ENCODE measurements at regions not wholly inside any gene's neighbourhood (a gene's known extent, or its start where the extent isn't known, plus 50 kb on each side); places are given as distances from the start of the nearest gene placed in this dataset.
"Not testable (repeated sequence)": the region's sequence is repeated elsewhere in the genome, so short reads cannot be mapped to it uniquely, and the experiment has no call there.

DNA sequence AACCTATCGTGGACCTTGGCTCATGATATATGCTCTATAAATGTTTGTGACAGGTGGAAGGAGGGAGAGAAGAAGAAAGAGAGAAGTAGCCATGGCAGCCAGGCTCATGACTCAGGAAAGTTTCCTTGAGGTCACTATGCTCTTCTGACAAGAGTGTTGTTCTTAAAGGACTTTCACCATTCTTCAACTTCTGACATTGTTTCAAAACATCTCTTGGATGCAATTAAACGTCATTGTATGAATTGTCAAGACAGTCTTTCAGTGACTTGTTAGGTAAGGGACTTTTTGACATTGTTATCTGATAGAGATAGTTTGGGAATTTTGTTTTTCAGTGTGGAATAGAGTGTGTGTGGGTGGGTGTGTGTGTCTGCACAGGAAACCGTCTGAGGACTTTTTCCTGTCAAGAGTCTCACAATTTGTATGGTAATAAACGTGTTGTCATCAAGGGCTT is 617.0 kb downstream of the MID1IP1 start:
- ATAC-seq, result no peak

DNA sequence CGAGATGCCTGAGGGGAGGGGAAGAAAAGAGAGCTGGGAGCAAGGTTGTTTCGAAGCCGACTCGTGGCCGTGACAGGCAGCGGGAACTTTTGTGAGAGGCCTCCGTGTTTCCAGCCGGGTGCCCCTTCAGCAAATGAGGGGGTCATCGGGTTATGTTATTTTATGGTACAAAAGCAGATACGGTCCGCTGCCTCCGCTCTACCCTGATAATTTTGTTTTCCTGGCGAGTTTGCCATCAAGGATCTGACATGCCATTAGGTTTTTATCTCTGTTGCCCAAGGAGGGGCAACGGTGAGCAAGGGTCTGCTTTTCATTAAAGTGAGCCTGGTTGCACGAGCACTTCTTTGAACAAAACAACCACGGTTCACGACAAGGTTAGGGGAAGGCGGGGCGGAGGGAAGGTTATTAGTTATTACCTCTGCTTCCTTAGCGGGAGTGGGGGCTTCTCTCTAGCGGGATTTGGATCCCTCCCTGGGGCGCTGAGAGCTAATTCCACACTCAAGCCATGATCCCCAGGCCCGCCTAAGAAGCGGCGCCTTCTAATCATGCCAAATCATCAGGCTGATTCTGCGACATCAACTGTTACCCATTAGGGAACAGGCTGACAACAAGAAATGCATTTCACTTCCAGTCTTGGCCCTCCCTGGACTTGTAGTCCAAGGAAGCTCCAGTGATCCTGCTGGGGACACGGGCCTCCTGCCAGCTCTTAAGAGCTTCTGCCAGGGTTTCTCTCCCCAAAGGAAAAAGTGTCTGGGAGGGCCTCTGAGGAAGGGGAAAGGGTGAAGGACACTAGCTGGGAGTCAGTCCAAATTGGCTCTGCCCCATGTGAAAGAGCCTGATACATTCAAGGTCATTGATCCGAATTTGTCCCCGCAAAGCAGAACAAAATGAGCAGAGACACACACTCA is 617.7 kb downstream of the MID1IP1 start:
- no peak for ATAC-seq

DNA sequence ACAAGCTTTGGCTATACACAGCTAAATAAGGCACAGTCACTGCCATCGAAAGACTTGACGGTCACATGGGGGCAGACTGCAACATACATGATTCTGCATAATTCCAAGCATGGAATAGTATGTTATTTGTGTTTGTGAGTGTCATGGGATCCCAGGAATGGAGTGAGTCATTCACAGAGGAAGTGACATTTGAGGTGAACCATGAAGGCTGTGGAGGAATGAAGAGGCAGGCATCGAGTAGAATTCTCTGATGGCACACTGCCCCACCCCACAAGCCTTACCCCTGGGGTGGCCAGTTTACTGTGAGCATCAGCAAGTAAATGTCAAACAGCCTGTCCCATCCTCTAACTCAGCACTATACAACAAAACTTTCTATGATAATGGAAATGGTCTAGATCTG is 619.7 kb downstream of the MID1IP1 start:
- ATAC-seq, result no peak

DNA sequence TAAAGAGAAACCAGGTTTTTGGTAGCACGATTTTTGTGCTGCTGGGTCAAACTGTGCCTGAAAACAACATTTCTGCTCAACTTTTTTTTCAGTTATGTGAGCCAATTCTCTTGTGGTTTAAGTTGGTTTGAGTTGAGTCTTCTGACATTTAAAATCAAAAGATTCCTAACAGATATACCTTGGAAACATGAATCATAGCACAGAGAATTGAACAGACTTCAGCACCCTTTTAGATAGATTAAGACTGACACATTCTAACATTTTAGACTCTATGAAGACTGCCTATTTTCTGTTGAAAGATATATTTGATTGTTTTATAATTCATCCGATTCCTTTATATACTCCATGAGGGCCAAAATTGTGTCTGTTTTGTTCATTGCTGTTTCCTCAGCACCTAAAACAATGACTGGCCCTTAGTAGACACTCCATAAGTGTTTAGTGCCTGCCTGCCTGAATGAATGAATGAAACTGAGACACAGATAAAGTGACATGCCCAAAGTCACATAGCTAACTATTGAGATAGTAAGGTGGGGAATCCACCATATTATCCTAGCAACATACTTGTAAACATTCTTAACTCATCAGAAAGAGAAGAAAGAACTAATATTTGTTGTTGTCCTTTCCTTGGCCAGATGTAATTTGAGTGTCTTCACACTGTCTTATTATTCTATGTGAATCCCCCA is 624.0 kb downstream of the MID1IP1 start:
- ATAC-seq, result no peak

DNA sequence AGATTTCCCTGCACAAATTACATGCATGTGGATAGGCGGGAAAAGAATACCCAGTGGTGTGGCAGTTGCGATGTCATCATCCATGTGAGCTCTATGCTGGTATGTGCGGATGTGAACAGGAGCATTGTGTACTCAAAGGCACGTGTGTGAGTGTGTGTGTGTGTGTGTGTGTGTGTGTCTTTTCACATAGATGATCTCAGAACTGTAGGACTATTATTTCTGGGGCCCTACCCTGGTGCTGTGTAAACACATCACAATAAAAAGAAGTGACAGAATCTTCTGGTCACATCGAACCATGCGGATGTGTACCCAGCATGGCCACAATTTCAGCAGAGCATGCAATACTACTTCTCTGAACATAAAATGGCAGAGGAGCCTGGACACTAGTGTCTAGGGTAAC is 624.8 kb downstream of the MID1IP1 start:
- ATAC-seq, result no peak

DNA sequence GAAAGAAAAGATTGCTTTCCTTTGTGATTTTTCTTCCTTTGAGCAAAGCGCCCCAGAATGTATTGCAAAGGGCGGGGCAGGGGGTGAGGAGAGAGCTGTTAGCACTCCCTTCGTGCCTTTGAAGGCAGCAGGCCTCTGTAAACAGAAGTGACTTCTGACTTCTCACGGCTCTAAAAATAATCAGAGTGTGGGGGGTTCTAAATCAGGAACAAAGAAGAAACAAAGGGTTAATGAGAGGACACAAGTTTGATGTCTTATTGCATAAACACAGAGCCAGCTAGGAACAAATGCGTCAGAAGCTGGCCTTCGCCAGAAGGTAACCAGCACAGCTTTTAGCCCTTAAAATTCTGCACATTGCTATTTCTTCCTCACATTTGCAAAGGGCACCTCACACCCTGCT is 626.2 kb downstream of the MID1IP1 start:
- no peak for ATAC-seq

DNA sequence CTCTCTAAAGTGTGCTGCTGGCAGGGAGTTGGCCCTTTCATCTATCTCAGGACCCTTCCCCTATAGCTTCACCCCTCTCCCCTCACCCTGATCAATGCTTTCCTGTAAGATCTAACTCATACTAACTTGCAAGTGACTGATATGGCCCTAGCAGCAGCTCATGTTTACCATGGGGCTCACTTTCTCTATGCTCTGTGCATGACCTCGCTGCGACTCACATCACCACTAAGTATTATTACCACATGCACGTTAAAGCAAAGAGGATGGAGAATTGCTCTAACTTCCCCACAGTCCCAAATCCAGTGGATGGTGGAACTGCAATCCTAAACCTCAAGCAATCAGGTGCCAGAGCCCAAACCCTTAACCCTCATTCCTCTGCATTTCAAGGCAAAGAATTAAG is 626.6 kb downstream of the MID1IP1 start:
- ATAC-seq, result no peak

DNA sequence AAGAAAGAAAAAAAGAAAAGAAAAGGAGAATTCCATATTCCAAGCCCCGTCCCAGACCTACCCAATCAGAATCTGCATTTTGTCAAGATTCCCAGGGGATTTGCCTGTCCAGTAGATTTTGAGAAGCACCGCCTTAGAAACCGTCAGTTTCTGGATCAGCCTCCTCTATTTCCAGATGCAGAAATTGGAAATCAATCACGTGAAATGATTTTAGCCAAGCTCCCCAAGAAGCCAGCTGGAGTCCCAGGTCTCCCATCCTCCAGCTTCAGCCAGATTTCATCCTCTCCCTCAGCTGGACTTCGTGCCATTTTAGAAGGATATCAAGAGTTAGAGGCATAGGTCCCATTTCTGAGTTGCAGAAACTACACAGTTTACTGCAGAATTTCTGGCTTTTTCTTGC is 629.3 kb downstream of the MID1IP1 start:
- no peak for ATAC-seq

DNA sequence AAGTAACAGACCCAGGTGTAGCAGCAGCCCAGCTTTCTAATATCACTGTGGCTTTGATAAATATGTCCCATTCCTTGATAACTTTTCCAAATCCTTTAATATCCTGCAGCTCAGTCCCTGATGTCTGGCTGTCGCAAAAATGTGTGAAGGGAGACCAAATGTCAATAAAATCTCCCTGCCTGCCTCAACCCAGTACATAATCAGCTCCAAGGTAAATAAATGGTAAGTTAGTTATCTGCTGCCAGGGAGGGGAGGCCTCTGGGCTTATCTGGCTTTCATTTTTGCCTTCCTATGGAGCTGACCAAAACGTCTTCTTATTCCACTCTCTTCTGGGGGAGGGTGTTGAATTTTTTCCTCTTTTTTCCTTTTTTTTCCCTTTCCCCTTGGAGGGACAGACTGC is 630.6 kb downstream of the MID1IP1 start:
- ATAC-seq, result no peak

DNA sequence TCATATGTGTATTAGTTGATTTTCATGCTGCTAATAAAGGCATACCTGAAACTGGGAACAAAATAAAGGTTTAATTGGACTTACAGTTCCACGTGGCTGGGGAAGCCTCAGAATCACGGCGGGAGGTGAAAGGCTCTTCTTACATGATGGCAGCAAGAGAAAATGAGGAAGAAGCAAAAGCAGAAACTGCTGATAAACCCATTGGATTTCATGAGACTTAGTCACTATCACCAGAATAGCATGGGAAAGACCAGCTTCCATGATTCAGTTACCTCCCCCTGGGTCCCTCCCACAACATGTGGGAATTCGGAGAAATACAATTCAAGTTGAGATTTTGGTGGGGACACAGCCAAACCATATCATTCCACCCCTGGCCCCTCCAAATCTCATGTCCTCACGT is 633.4 kb downstream of the MID1IP1 start:
- ATAC-seq, result not testable (repeated sequence)

DNA sequence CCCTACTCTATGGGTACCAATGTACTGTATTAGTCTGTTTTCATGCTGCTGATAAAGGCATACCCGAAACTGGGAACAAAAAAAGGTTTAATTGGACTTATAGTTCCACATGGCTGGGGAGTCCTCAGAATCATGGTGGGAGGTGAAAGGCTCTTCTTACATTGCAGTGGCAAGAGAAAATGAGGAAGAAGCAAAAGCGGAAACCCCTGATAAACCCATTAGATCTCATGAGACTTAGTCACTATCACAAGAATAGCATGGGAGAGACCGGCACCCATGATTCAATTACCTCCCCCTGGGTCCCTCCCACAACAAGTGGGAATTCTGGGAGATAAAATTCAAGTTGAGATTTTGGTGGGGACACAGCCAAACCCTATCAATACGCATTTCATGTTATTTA is 635.3 kb downstream of the MID1IP1 start:
- not testable (repeated sequence) for ATAC-seq

DNA sequence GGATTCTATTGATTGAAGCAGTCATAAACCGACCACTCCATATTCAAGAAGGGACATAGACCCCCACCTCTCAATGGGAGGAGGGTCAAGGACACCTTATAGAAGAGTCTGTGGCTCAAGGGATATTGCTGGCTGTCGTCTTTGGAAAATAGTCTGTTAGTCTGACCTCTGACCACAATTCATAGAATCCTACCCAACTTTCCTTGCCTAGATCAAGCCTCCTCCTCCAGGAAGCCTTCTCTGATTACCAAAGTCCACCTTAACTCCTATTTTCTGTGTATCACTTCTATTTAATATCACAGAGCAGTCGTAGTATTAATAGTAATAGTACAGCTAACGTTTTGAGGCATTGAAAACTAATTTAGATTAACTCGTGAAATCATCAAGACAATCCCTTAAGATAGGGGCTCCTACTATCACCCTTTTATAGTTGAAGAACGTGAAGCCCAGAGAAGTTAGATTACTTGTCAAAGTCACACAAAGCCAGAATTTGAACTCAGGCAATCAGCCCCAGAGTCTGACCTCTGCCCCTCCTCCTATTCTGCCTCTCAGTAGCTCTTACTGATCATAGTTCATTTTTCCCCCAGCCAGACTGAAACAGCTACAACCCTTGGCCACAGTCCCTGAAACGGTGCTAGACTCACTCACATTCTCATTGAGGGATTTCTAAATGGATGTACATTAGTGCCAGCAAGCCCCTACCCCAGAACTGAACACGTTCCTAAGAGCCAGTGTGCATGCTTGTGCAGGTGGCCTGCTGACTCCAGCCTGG is 636.6 kb downstream of the MID1IP1 start:
- no peak for ATAC-seq

DNA sequence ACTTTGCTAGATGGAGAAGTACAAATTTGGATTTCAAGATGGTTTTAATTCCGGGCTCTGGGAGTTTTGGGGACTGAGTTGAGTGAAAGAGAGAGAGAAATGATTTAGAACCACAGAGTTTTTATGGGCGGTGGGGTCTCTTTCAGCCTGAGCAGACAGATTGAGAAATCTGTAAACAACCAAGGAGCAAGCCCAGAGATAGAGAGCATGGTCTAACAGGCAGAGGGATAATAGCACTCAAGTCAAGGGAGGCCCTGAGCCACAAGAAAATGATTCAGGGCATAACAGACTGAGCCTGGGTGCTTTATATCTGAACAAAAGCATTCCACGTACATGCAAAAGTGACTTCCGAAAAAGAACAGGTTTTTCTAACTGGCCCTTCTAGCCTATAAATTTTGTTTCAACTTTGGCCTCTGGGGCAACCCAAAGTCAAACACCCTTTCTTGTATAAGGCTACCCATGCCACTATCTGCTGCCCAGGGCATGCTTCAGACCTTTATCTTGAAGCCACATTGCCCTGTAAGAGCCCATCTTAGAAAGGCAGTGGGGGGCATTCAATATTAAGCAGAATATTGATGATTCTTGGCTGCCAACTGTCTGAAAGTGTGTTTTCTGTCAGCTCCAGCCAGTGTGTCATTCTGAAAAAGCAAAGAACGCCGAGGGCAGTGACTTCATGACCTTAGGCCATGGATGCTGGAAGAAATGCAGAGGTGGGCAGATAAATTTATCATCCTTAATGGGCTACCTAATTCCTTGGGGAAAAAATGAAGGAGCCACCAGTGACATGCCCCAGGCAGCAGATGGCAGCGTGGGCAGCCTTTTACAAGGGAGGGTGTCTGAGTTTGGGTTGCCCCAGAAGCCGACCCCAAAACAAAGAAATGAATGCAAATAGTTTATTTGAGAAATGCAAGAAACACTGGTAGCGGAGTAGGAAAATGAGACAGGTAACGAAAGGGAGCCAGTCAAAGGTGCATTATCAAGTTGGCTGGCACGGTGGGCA is 637.6 kb downstream of the MID1IP1 start:
- no peak for ATAC-seq

DNA sequence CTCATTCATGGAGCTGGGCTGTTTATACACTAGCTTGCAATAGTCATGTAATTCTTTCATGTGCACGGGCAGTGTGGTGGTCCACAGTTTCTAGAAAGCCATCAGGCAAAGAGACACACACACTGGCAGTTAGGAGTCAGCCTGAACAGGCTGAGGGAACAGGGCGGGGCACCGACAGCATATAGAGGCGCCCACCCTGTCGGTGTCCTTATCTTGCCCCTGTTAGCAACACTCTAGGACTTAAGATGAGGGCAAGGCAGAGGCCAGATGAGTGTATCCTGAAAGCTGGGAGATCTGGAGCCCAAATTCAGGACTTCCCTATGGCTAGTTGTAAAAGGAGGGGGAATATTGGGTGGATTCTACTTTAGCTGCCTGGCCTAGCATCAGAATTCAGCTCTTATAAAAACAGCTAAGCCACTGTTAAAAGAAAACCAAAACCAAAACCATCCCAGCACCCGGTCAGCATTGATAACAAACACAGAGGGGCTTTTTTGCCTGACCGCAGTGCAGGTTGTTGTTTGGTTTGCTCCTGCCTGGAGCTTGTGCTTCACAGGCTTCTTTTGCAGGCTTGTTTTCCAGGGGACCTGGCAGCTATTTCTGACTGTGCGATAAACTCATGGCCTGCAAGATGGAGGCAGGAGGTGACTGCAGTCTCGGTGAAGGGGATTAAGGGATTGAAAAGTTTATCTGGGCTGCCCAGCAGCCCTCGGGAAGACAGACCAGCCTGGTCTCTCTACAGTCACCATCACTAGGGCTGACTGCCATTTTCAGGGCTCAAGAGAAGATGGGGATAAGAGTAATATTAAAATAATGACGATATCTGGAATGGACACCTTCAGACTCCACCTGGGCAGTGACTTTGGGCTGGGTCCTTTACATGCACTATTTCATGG is 638.9 kb downstream of the MID1IP1 start:
- ATAC-seq, result no peak

DNA sequence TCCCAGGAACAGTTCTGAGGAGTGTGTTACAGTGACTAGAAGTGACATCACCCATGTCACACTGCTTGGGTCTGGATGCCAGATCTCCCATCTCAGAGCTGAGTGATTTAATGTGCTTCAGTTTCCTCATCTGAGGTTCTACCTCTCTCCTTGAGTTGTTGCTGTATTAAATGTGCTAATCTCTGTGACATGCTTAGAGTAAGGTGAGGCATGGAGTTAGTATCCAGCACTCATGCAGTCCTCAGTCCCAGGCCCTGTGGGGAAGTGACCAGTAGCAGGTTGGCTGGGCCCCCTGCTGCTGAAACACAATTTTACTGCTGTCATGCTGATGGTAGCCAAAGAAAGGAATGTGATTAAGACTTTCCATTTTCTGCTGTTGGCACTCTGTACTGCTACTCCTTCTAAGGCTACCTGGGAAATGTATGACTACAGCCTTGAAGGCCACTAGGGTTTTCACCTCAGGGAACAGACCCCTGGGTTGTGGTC is 639.6 kb downstream of the MID1IP1 start:
- ATAC-seq, result no peak

DNA sequence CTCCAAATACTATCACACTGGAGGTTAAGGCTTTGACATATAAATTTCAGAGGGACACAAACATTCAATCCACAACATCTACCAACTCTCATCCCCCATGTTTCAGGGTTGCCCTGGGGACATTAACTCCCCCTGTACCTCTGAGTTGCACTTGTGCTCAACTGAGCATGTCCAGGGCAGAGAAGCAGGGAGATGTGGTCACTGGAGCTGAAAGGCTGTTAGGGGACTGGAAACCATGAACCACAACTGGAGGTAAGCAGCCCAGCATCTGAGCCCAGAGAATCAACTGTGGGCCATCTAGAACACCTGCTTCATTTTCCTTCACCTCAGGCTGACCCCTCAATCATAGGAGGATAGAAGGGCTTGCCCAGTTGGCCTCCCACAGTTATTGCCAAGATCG is 641.1 kb downstream of the MID1IP1 start:
- ATAC-seq, result no peak

DNA sequence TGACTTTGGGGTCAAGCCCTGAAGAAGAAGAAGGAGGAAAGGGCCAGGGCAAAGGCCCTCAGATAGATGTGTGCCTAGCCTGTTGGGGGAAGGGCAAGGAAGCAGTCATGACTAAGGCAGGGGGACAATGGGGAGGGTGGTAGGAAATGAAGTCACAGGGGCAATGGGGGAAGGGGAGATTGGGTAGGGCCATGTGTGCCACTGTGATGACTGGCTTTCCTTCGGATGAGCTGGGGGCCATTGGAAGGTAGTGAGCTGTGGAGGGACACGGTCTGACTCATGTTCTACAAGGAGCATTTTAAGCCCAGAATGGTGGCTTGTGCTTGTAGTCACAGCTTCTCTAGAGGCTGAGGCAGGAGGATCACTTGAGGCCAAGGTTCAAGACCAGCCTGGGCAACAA is 642.0 kb downstream of the MID1IP1 start:
- ATAC-seq, result no peak

DNA sequence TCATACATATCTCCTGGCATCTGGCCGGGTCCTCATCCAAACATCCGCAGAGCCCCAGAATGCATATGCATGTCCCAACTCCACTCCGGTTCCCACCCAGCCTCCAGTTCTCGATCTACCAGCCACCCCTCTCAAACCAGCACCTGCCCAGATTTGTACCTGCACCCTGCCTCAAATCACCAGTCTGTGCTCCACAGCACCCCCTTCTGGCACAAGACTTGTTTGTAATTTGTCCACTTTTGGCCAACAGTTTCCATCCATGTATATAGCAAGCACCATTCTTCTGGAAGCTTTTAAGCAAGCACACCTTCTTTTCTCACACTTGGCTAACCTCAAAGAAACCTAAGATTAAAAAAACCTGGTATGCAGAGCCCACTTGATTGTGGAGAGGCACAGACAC is 644.1 kb downstream of the MID1IP1 start:
- ATAC-seq, result no peak

DNA sequence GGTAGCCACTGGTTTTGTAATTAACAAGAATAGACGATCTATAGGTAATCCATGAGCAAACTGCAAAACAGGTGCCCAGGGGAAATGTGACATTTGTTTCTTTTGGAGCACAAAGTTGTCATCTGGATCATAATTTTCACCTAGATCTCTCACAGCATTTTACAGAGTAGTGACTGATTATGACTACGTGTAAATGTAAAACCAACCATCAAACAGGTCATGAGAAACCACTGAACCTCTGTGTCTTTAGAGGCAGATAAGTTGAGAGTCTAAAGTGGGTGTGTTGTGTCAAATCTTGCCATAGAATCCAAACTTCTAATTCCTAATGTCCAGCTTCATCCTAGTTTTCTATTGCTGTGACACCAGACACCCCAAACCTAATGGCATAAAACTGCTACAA is 648.1 kb downstream of the MID1IP1 start:
- no peak for ATAC-seq

DNA sequence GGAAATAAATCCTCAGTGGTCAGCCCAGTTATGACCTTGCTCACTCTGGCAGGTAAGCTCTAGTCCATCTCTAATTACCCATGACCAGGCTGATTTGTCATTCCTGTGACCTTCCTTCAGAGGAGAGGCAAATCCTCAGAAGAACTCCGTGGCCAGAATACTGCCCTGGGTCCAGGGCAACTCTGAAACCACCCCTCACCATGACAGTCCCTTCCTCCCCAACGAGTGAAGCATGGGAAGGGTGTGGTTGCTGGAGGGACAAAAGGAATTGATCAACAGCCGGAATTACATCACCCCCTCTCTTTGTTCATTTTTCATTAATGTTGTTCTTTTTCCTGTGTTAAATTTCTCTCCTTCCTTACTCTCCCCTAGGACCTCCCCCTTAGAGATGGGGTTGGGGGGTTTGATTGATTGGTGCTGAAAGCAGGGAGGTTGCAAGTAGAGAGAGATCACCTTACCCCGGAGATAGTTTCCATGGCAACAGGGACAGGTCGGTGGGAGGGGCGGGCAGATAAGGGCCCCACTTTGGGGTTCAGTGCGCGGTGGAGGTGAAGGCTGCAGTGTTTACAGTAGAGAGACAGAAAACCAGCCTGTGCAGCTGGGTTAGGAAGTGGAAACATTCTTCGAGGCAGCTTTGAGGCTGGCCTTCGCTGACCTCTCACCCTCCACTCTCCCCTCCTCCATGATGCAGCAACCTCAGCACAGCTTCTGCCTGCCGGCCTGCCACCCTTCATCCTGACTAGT is 647.4 kb downstream of the BCOR start:
- ATAC-seq, result no peak

Data from esophagus mucosa (tissue), 1 donor.